GM21737 (cell line): ENCODE measurements at regions not wholly inside any gene's neighbourhood (a gene's known extent, or its start where the extent isn't known, plus 50 kb on each side); places are given as distances from the start of the nearest gene placed in this dataset.

ENCODE experiments used
- ATAC-seq: cut with Tn5 transposase; IDR thresholded peaks from one replicate; pipeline ENCODE4 v1.9.1; 2021; ENCODE audit warnings: mild to moderate bottlenecking, moderate library complexity; ENCODE audit not compliant: unreplicated experiment

DNA sequence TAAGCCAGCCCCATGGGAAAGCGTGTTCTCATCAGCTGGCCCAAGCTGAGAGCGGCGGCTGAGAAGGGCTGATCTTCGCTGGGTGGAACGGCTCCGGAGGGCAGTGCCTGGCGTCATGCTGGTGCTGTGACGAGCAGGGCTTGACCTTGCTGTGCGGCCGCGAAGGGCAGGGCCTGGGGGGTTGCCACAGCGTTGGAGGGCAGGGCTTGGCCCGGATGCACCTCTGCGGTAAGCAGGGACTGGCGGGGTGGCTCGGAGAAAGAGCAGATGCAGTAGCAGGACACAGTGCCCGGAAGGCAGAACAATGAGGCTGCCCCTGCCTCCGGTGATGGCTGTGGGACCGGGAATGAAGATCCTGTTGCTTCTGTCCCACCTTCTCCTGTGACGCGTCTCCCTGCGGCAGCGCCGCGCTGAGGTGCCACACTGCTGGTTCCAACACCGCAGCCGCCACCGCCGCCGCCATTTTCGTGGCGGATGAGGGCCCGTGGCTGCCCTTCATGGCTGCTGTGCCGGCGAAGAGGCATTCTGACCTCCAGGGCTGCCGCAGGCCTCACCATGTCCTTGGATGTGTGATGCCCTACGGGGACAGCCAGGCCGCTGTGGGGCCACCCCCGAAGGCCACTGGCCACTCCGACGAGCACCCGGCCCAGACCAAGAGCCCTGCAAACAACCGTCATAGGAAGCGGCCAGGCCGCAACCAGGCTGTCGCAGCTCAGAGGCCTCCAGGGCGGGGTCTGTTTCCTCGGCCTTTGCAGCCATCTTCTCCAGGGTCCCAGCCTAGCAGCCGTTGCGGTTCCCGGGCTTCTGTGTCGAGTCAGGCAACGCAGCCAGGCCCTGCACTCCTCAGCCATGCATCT, 890.5 kb upstream of the CTNND2 start:
- ATAC-seq, result no peak

DNA sequence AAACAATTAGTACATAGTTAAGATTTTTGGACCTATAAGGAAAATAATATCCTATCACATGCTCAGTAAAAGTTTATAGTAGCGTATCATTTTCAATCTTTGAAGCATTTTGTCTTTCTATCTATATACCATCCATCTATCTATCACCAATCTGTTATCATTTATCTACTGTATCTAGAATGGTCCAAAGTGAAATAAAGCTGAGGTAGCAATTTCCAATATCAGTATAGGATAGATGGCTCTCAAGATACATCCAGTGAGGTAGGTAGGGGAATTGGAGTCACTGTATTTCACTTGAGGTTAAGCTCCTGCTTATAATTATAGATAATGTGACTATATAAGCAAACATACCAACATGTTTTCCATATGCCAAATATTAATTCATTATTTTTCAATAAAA, 889.1 kb upstream of the CTNND2 start:
- ATAC-seq, result no peak

DNA sequence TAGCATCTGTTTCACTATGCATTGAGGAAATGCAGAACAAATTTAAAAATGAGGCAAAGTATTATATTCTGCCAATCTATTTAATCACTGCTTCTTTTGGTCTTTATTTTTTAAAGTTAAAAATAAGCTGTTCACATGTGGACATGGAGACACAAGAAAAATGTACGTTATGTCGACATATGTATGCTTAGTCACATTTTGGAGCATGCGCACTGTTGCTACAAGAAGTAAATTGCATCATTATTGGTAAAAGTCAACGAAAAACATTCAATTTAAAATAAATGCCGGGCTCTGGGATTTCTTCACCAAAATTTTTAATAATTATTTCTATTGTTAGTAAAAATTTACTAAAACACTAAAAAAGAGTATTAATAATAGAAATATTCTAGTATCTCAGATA, 876.3 kb upstream of the CTNND2 start:
- ATAC-seq, result no peak

DNA sequence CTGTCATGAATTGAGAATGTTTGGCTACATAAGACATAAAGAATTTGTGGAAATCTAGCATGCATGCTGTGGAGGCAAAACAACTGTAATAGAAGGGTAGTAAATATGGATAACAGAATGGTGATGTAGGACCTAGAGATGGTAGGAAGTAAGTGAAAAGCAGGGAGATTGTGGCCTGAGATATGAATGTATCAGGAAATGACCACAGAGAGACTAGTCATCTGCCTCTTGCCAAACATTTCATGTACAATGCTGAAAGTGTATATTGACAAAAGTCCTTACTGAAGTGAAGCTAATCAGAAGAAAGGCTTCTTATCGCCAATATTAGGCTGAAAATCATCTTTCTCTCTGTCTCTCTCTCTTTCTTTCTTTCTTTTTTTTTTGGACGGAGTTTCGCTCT, 873.1 kb upstream of the CTNND2 start:
- no peak for ATAC-seq

DNA sequence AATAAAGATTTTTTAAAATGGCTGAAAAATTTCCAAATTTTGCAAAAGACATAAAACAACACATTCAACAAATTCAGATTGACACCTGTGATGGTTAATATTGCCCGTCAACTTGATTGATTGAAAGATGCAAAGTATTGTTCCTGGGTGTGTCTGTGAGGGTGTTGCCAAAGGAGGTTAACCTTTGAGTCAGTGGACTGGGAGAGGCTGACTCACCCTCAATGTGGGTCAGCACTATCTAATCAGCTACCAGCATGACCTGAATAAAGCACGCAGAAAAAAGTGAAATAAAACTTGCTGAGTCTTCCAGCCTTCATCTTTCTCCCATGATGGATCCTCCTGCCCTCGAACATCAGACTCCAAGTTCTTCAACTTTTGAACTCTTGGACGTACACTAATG, 868.0 kb upstream of the CTNND2 start:
- ATAC-seq, result no peak

DNA sequence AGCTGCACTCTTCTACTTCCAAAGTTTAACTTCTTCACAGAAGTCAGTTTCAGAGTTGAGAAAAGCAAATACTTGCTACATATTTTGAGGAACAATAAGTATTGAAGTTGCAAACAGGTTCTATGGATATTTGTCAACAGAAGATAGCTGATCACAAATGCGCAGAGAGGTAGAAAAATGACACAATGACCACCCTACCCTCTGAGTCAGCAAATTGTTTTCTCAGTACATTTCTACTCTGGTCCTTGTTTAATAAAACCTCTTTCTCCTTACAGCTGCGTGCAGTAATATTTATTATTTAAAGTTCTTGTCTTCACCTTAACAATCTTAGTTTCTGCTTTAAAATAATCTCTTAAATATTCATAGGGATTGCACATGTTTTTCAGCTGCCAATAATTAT, 855.1 kb upstream of the CTNND2 start:
- ATAC-seq, result no peak

DNA sequence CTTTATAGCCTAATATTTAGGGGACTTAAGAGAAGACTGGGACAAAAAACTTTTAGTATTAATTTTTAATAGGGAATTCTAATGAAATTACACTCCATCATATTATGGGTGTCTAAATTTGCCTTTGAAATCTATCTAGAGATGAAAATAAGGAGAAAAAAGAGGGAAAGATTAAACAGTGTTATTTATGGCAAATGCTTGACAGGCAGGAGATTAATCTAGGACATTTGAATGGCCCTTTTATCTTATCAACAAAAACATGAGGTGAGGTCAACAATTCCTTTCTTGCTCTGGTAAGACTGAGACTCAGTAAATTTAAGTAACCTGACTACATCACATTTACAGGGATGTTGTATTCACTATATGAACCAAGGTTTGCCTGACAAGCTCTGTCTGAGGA, 852.8 kb upstream of the CTNND2 start:
- no peak for ATAC-seq

DNA sequence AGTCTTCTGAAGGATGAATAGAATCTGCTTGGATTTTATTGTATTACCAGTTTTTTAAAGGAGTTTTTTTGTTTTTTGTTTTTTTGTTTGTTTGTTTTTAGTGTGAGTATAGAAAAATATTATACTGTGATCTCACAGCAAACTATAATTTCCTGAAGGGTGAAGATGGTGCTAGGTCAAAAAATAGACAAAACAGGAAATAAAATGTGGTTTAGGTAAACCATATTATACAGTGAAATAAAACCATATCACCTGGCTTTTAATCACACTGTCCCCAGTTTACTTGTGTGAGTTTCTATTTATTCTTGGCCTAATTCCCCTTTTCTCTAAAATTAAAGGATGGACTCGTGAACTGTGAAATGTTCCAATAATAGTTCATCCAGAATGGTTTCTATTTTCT, 841.3 kb upstream of the CTNND2 start:
- no peak for ATAC-seq

DNA sequence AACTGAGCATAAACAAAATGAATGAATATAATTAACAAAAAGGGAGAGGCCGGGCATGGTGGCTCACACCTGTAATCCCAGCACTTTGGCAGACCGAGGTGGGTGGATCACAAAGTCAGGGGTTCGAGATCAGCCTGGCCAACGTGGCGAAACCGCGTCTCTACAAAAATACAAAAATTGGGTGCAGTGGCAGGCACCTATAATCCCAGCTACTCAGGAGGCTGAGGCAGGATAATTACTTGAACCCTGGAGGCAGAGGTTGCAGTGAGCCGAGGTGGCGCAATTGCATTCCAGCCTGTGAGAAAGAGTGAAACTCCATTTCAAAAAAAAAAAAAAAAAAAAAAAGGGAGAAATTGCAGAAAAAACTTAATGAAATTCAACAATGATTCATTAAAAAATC, 839.3 kb upstream of the CTNND2 start:
- no peak for ATAC-seq

DNA sequence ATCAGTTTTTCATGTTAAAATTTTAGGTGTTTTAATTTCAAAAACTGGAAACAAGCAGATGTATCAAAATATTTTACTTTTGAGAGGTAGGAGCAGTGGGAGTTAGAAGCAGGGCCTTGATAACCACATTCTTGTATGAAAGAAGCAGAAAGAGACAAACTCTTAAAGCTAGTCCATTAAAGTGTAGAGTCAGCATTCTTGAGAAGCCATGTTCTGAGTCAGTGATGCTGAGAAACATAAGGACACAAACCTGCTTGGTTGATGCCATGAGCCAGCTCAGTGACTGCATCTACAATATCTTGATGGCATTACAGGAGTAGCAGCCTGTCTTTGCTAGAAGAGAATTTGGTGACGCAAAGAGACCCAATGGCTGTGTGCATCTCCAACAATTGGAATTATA, 826.1 kb upstream of the CTNND2 start:
- ATAC-seq, result no peak

DNA sequence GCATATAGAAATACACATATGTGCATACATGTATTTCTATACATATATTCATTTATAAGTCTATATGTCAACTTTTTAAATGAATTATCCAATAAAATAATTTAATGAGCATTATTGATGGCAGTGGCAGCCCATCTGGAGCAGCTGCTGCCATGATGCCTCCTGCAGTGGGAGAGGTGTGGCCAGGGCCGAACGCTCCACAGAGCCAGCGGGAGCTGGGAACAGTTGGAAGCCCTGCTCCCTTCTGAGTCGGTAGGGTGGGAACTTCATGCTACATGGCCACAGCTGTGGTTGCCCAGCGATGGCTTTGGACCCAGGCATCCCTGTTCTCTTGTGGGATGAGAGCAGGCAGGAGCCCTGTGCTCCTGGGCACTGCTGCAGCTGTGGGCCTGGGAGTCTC, 812.4 kb upstream of the CTNND2 start:
- ATAC-seq, result no peak

DNA sequence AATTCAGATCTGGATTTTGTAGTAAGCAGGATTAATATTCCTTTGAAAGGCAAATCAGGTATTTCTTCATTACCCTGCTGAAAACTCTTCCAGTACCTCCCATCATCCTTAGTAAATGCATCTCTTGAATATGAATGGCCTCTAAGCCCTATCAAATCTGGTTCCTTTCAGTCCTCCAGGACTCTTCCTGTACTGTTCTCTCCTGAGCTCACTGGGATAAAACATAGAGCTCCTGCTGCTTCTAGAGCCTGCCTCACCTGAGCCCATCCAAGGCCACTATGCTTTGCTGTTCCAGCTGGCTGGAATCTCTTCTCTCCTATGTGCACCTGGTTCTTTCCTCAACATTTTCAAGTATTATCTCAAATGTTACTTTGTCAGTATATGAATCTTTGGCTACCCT, 803.3 kb upstream of the CTNND2 start:
- no peak for ATAC-seq

DNA sequence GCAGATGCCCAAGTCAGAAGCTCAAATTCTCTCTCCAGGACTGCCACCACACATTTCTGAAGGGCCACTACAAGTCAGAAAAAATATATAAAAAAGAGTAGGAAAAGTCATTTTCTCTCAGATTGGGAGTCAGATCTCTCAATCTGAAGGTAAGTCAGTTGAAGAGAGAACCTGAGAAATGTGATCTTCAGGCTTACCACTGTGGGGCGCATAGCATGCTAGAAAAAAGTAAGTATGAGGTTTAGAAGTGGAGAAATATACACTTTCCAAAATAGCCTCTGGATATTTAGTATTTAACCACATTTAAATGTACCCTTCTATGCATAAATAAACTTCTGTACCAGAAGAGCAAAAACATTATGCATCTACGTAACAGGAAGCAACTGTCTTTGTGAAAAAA, 800.7 kb upstream of the CTNND2 start:
- ATAC-seq, result no peak

DNA sequence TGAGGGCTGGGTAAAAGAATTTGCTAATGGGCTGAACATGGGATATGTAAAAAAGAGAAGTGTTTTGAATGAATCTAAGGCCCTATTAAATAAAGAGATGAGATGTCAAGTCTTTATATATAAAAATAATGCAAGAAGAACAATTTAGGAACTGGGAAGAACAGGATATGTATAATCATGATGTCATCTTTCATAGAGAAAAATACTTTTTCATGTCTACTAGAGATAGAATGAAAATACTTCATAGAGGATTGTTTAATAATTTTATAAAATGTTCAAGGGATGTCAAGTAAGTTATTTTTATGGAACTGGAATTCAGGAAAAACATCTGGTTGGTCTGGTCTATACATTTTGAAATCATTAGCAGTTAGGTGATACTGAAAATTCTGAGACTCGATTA, 799.0 kb upstream of the CTNND2 start:
- no peak for ATAC-seq

DNA sequence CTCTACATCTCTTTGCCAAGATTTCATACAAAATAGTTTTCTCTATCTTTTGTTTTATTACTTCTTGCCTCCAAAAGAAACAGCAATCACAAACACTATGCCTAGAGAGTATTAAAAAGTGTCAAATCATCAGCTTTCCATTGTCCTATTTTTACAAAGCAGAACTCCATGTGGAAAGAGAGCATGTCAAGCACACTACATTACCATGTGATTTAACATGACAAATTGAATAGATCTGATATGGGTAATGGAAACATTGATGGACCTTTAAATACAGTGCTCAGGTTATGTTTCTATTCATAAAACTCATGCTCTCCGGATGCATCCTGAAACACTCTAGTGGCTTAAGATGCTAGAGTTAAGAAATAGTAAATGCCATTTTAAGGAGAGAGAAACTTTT, 791.4 kb upstream of the CTNND2 start:
- no peak for ATAC-seq

DNA sequence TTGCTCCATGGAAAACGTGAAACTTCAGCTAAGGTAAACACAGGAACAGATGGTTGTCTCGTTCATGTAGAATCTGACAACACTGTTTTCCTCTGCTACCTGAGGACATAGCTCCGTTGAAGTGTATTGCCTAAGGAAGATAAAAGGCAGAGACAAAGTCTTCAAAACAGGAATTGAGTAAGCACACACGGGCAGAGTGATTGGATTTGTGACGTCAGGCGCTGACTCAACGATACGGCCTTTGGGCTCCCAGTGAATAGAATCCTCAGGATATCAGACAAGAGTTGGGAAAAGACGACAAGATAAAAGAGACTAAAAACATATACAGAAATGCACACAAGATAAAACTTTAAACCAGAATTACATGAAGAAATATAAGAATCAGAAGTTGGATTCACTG, 787.1 kb upstream of the CTNND2 start:
- no peak for ATAC-seq

DNA sequence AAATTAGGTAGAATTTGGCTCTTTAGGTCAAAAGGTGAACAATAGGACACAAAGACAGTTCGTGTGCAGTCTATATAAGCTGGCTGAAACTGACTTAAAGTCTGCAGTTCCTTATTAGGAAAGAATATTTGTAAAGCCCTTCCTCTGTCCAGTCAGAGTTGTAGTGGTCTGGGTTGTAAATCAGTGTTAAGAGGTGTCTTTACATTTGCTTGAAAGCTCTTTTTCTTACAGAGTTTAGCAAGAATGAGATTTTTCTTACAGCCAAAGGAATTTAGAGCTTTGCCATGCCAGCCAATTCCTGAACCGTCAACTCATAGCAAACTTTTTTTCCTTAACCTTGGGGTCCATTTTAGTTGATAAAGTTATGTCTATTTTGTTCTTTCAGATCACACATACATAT, 786.1 kb upstream of the CTNND2 start:
- ATAC-seq, result no peak

DNA sequence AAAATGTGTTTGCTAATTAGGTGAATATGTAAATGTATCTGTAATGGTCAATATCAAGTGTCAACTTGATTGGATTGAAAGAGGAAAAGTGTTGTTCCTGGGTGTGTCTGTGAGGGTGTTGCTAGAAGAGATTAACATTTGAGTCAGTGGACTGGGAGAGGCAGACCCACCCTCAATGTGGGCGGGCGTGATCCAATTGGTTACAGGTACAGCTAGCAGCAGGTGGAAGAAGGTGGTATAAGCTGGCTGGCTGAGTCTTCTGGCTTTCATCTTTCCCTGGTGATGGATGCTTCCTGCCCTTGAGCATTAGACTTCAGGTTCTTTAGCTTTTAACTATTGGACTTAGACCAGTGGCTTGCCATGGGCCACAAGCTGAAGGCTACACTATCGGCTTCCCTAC, 779.0 kb upstream of the CTNND2 start:
- no peak for ATAC-seq

DNA sequence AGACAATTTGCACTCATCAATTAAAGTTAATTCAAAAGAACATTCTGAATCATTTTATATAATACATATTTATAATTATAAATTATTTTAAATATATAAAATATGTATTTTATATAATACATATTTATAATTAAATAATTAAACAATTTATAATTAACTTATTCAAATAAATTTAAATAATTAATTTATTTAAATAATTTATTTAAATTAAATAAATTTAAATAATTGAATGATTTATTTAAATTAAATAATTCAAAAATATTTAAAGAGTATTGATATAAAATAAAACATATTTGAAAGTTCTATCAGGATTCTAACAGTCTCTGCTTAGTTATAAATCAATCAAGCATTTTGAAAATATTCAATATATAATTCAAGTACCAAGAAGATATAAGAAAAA, 775.5 kb upstream of the CTNND2 start:
- no peak for ATAC-seq

DNA sequence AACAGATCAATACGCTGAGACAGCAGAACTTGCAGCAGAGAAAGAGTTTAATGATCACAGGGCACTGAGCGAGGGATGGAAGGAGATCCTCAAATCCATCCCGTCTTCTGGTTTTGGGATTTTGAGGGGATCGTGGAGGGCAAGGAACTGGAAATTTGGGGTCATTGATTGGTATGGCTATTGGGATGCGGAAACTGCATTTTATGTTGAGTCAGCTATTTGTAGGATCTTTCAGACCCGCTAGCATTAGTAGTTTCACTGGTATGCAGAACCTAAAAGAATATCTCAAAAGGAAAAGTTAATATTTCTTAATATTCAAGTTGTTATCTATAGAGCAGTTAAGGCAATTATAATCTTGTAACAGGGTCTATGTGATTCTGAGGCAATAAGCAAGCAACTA, 771.7 kb upstream of the CTNND2 start:
- no peak for ATAC-seq

DNA sequence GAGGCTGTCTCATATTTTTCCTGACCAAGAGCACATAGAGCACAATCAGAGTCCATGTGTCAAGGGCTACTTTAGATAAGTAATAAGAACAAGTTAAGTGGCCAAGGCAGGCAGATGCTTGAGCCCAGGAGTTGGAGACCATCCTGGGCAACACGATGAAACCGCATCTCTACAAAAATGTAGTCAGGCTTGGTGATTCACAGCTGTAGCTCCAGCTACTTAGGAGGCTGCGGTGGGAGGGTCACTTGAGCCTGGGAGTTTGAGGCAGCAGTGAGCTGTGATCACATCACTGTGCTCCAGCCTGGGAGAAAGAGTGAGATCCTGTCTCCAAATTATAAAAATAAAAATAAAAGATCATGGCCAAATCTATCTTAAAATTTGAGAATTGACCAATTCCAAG, 767.9 kb upstream of the CTNND2 start:
- no peak for ATAC-seq

DNA sequence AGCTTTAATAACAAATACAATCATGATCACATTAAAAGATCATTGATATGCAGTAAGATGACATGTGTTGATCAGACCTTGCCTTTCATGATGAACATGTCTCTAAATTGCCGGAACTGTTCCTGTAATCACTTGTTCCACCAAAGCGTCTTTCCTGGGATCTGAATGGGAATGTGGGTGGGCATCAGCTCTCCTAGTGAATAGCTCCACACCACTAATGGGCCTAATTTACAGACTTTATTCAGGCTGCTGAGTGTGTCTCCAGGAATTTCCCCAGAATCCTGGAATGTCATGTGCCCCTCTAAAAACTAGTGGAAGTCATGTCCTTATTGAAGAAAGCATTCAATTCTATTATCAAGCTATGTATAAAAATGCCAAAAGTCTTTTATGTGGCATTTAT, 765.1 kb upstream of the CTNND2 start:
- no peak for ATAC-seq

DNA sequence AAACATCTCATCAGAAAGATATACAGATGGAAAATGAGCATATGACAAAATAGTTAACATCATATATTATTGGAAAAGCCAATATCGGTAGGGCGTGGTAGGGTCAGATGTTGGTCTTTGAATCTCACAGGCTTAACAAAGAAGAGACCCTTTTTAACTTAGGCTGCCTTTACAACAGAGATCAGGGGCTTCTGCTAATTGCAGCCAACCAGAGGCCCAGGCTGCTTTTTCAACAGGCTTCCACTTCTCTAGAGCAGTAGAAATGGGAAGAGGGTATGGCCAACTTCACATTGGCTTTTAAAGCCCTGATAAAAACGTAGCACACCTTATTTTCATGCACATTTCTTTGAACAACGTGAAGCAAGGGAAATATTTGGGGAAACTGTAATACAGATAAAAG, 764.3 kb upstream of the CTNND2 start:
- ATAC-seq, result no peak
